ENCODE measurements at regions not wholly inside any gene's neighbourhood (a gene's known extent, or its start where the extent isn't known, plus 50 kb on each side); places are given as distances from the start of the nearest gene placed in this dataset. TPM values are rescaled to one million over a fixed set of nuclear protein-coding genes. Genes with fewer than 3 reads are reported as not detected.

DNA sequence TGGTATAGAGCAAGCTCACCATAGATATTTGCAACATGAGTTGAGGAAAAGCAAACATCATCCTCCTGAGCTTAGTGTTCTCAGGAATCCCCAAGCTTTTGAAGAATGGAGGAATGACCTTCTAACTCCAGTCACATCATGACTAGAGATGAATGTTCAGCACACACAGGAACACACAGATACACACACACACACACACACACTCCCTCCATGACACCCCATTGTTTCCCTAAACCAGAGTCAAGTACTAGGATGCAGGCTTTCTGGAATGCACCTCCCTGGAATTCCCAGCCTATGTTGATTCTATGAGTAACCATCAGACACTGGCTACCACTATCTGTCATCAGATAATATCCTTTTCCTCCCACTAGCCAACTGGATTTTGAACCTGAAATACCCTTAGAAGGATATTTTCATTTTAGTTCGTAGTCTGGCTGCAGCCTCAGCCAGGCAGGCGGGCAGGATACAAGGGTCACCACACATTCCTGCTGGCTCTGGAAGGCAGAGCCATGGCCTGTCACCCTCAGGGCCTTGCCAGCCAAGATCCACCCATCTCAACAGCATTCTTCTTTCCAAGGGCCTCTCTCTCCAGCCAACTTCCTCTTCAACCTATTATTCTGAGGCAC is 162.4 kb downstream of the FOXO1 start:
- 93% methylated on average over 2 of the region's 2 CpGs for WGBS (ENCODE audit: low lambda C conversion rate, missing lambda C conversion rate)
- Histone ChIP-seq H3K9me3 (ENCODE audit: low read depth) (no peaks in the 10 kb centered on the region), H3K4me1 (ENCODE audit: insufficient read depth) (peaks cover 6% of the 10 kb centered on the region), H3K27me3 (no peaks in the 10 kb centered on the region), H3K27ac (peak overlapping the region; percentile 76), H3K79me2 (no peaks in the 10 kb centered on the region), H2AFZ (no peak overlapping the region), H3K9me2 (replicated peaks; ENCODE audit: insufficient read depth) (no peaks in the 10 kb centered on the region), H4K20me1 (ENCODE audit: insufficient read depth, poor library complexity, severe bottlenecking) (no peaks in the 10 kb centered on the region), H3K36me3 (replicated peaks; ENCODE audit: insufficient read depth, low read depth) (no peaks in the 10 kb centered on the region), H3K4me3 (no peak overlapping the region), H3K4me2 (no peak overlapping the region)
- peak; percentile 62 for DNase-seq (ENCODE audit: low spot score)
- TF ChIP-seq EZH2 (IDR thresholded peaks at IDR 0.05; ENCODE audit: borderline replicate concordance), result no peak
- no peak for TF ChIP-seq CTCF (IDR thresholded peaks at IDR 0.05; ENCODE audit: poor library complexity)
- TF ChIP-seq EZH2phosphoT487 (IDR thresholded peaks at IDR 0.05; ENCODE audit: low read depth, severe bottlenecking, unreplicated experiment), result no peak

GRCh38 chr13:40504641-40505040 is 161.8 kb downstream of the FOXO1 start:
- TF ChIP-seq EZH2phosphoT487 (IDR thresholded peaks at IDR 0.05; ENCODE audit: low read depth, severe bottlenecking, unreplicated experiment), result no peak
- no peak for TF ChIP-seq CTCF (IDR thresholded peaks at IDR 0.05; ENCODE audit: poor library complexity)
- no peak for TF ChIP-seq EZH2 (IDR thresholded peaks at IDR 0.05; ENCODE audit: borderline replicate concordance)
- no peaks in the 10 kb centered on the region for H3K36me3 ChIP-seq (replicated peaks; ENCODE audit: insufficient read depth, low read depth)
- no peaks in the 10 kb centered on the region for H4K20me1 ChIP-seq (ENCODE audit: insufficient read depth, poor library complexity, severe bottlenecking)
- 97% methylated on average over 4 of the region's 4 CpGs for WGBS (ENCODE audit: low lambda C conversion rate, missing lambda C conversion rate)
- H3K27ac ChIP-seq, result peak overlapping the region; percentile 74
- no peaks in the 10 kb centered on the region for H3K9me3 ChIP-seq (ENCODE audit: low read depth)
- no peaks in the 10 kb centered on the region for H3K27me3 ChIP-seq
- peaks cover 6% of the 10 kb centered on the region for H3K4me1 ChIP-seq (ENCODE audit: insufficient read depth)
- H3K4me3 ChIP-seq, result no peak overlapping the region
- no peaks in the 10 kb centered on the region for H3K79me2 ChIP-seq
- no peak overlapping the region for H2AFZ ChIP-seq
- H3K4me2 ChIP-seq, result no peak overlapping the region
- DNase-seq (ENCODE audit: low spot score), result no peak
- no peaks in the 10 kb centered on the region for H3K9me2 ChIP-seq (replicated peaks; ENCODE audit: insufficient read depth)

- H3K79me2 ChIP-seq, result no peaks in the 10 kb centered on the region
- H3K27ac ChIP-seq, result peak overlapping the region; percentile 74
- DNase-seq (ENCODE audit: low spot score), result no peak
- no peaks in the 10 kb centered on the region for H3K9me3 ChIP-seq (ENCODE audit: low read depth)
- H3K4me2 ChIP-seq, result no peak overlapping the region
- 81% methylated on average over 3 of the region's 3 CpGs for WGBS (ENCODE audit: low lambda C conversion rate, missing lambda C conversion rate)
- H4K20me1 ChIP-seq (ENCODE audit: insufficient read depth, poor library complexity, severe bottlenecking), result no peaks in the 10 kb centered on the region
- no peak overlapping the region for H2AFZ ChIP-seq
- TF ChIP-seq EZH2 (IDR thresholded peaks at IDR 0.05; ENCODE audit: borderline replicate concordance) (no peak), EZH2phosphoT487 (IDR thresholded peaks at IDR 0.05; ENCODE audit: low read depth, severe bottlenecking, unreplicated experiment) (no peak), CTCF (IDR thresholded peaks at IDR 0.05; ENCODE audit: poor library complexity) (no peak)
- peaks cover 6% of the 10 kb centered on the region for H3K4me1 ChIP-seq (ENCODE audit: insufficient read depth)
- no peak overlapping the region for H3K4me3 ChIP-seq
- no peaks in the 10 kb centered on the region for H3K36me3 ChIP-seq (replicated peaks; ENCODE audit: insufficient read depth, low read depth)
- no peaks in the 10 kb centered on the region for H3K27me3 ChIP-seq
- no peaks in the 10 kb centered on the region for H3K9me2 ChIP-seq (replicated peaks; ENCODE audit: insufficient read depth)
These were observed 161.2 kb downstream of the FOXO1 start for GRCh38 chr13:40505196-40505595.

Small RNA genes in the stretch of these regions (small RNA-seq; reads per million reads assigned to genes)
- gene RF00108, result 1.1 reads per million, percentile 73 among the genes with 10 or more reads in this experiment
- gene RNY3P9, result not detected
- not detected for gene RPL17P51
